Nephron progenitor cell (in vitro differentiated cells): ENCODE measurements at regions not wholly inside any gene's neighbourhood (a gene's known extent, or its start where the extent isn't known, plus 50 kb on each side); places are given as distances from the start of the nearest gene placed in this dataset.

ENCODE experiments used
- DNase-seq: peaks from one replicate; pipeline ENCODE4 v3.0.0; 2021
- H3K27ac Mint-ChIP-seq: 2 replicates; pipeline ENCODE4 v1.8.0; 2021; ENCODE audit warnings: mild to moderate bottlenecking, moderate library complexity, mixed read lengths
- H3K27me3 Mint-ChIP-seq: 2 replicates; pipeline ENCODE4 v1.8.0; 2021; ENCODE audit warnings: mild to moderate bottlenecking, low read depth, mixed read lengths; ENCODE audit not compliant: poor library complexity
- H3K36me3 Mint-ChIP-seq: 2 replicates; pipeline ENCODE4 v1.8.0; 2021; ENCODE audit warnings: low read depth, mixed read lengths
- H3K4me1 Mint-ChIP-seq: 2 replicates; pipeline ENCODE4 v1.8.0; 2021; ENCODE audit warnings: mixed read lengths
- H3K4me3 Mint-ChIP-seq: 2 replicates; pipeline ENCODE4 v1.8.0; 2021; ENCODE audit warnings: mild to moderate bottlenecking, moderate library complexity, mixed read lengths
- H3K9me3 Mint-ChIP-seq: 2 replicates; pipeline ENCODE4 v1.8.0; 2021; ENCODE audit warnings: mild to moderate bottlenecking, moderate library complexity, mixed read lengths
- TF ChIP-seq, protein P1 (sequence below): fragments of 200-600 bp; sonication (generic); IDR thresholded peaks from 2 replicates; pipeline ENCODE4 v1.5.0; 2021; ENCODE audit warnings: antibody characterized with exemption

DNA sequence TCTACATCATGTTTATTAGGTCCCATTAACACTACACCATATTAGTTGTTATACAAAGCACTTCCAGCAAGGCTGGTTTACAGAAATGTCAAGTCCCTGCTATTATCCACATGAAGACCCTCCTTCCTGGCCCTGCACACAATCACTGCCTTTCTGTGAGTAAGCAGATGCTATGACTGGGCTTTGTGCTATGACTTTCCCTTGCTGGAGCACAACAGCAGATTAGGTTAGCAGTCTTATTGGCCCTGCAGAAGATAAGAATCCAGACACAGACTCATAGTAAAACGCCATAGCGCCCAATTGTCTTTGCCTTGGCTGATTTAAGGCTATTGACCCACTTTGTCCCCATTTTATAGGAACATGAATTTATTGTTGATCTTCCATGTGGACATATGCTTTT, 228.9 kb upstream of the ACTBL2 start:
- TF ChIP-seq, protein P1, sequence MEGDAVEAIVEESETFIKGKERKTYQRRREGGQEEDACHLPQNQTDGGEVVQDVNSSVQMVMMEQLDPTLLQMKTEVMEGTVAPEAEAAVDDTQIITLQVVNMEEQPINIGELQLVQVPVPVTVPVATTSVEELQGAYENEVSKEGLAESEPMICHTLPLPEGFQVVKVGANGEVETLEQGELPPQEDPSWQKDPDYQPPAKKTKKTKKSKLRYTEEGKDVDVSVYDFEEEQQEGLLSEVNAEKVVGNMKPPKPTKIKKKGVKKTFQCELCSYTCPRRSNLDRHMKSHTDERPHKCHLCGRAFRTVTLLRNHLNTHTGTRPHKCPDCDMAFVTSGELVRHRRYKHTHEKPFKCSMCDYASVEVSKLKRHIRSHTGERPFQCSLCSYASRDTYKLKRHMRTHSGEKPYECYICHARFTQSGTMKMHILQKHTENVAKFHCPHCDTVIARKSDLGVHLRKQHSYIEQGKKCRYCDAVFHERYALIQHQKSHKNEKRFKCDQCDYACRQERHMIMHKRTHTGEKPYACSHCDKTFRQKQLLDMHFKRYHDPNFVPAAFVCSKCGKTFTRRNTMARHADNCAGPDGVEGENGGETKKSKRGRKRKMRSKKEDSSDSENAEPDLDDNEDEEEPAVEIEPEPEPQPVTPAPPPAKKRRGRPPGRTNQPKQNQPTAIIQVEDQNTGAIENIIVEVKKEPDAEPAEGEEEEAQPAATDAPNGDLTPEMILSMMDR, result no peak
- DNase-seq, result no peak
- peaks cover 13% of the 10 kb centered on the region for H3K36me3 Mint-ChIP-seq
- no peaks in the 10 kb centered on the region for H3K27me3 Mint-ChIP-seq
- H3K9me3 Mint-ChIP-seq, result peaks cover 24% of the 10 kb centered on the region
- no peak overlapping the region for H3K27ac Mint-ChIP-seq
- no peak overlapping the region for H3K4me3 Mint-ChIP-seq
- H3K4me1 Mint-ChIP-seq, result no peaks in the 10 kb centered on the region

GRCh38 chr5:57710126-57710525, 227.5 kb upstream of the ACTBL2 start:
- Mint-ChIP-seq H3K27ac (no peak overlapping the region), H3K4me1 (no peaks in the 10 kb centered on the region), H3K27me3 (no peaks in the 10 kb centered on the region), H3K9me3 (peaks cover 24% of the 10 kb centered on the region), H3K4me3 (no peak overlapping the region), H3K36me3 (peaks cover 13% of the 10 kb centered on the region)
- no peak for DNase-seq
- TF ChIP-seq, protein P1, result no peak

DNA sequence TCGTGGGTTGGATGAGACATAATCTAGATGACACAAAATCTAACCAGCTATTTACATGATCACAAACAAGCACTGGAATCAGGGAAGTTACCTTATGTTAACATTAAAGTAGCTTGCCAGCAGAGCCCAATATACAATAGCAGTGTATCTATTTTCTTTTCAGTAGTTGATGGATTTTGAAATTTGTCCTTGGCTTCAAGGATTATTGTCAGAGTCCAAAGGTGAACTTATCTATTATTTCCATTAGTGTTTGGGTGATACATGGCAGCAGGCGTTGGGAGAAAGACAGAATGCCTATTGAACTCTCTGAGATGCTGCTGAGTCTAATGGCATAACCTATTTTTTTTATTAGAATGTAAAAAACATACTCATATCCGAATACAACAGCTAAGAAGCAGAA, 223.2 kb upstream of the ACTBL2 start:
- TF ChIP-seq, protein P1, result no peak
- Mint-ChIP-seq H3K27ac (no peak overlapping the region), H3K4me3 (no peak overlapping the region), H3K4me1 (no peaks in the 10 kb centered on the region), H3K9me3 (peaks cover 10% of the 10 kb centered on the region), H3K27me3 (no peaks in the 10 kb centered on the region), H3K36me3 (peaks cover 6% of the 10 kb centered on the region)
- no peak for DNase-seq

- Mint-ChIP-seq H3K4me3 (no peak overlapping the region), H3K9me3 (peaks cover 5% of the 10 kb centered on the region), H3K36me3 (no peaks in the 10 kb centered on the region), H3K4me1 (no peaks in the 10 kb centered on the region), H3K27me3 (no peaks in the 10 kb centered on the region), H3K27ac (no peak overlapping the region)
- TF ChIP-seq, protein P1, result no peak
- no peak for DNase-seq
These were observed 221.1 kb upstream of the ACTBL2 start for GRCh38 chr5:57703721-57704120.

DNA sequence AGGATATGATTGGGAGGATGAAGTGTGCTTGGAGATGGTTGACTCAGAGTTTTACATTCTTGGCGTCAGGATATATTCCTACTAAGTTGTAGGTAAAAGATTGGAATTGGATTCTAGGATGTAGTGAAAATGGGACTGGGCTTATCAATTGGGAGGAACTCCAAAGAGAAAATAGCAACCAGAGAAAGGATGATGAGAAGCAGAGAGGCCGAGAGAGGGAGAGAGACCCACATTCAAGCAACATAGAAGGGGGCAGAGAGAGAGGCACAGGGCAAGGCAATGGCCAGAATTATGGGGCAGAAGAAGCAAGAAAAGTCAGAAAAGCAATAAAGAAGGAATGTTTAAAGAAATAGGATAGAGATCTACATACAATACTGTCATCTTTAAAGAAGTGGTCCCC, 217.9 kb upstream of the ACTBL2 start:
- TF ChIP-seq, protein P1, result no peak

GRCh38 chr5:57700072-57700471, 217.5 kb upstream of the ACTBL2 start:
- no peak overlapping the region for H3K4me3 Mint-ChIP-seq
- TF ChIP-seq, protein P1, result no peak
- H3K4me1 Mint-ChIP-seq, result peaks cover 17% of the 10 kb centered on the region
- H3K27me3 Mint-ChIP-seq, result no peaks in the 10 kb centered on the region
- no peak for DNase-seq
- H3K9me3 Mint-ChIP-seq, result no peaks in the 10 kb centered on the region
- no peaks in the 10 kb centered on the region for H3K36me3 Mint-ChIP-seq
- H3K27ac Mint-ChIP-seq, result no peak overlapping the region

More for the DNA sequence above, 217.9 kb upstream of the ACTBL2 start:
- DNase-seq, result no peak
- H3K4me3 Mint-ChIP-seq, result no peak overlapping the region
- H3K27me3 Mint-ChIP-seq, result no peaks in the 10 kb centered on the region
- H3K4me1 Mint-ChIP-seq, result peaks cover 13% of the 10 kb centered on the region
- H3K36me3 Mint-ChIP-seq, result no peaks in the 10 kb centered on the region
- no peak overlapping the region for H3K27ac Mint-ChIP-seq
- H3K9me3 Mint-ChIP-seq, result no peaks in the 10 kb centered on the region
